NT2/D1 (cell line): ENCODE measurements at regions not wholly inside any gene's neighbourhood (a gene's known extent, or its start where the extent isn't known, plus 50 kb on each side); places are given as distances from the start of the nearest gene placed in this dataset.

Source experiments
- SUZ12 ChIP-seq: IDR thresholded peaks from 2 replicates; pipeline ENCODE4 v1.6.1; 2011; ENCODE audit not compliant: insufficient read length, insufficient read depth; ENCODE audit errors: extremely low read depth
- ZNF274 ChIP-seq: IDR thresholded peaks from 2 replicates; pipeline ENCODE4 v1.6.1; 2011; ENCODE audit warnings: mild to moderate bottlenecking, low read depth, low read length

DNA sequence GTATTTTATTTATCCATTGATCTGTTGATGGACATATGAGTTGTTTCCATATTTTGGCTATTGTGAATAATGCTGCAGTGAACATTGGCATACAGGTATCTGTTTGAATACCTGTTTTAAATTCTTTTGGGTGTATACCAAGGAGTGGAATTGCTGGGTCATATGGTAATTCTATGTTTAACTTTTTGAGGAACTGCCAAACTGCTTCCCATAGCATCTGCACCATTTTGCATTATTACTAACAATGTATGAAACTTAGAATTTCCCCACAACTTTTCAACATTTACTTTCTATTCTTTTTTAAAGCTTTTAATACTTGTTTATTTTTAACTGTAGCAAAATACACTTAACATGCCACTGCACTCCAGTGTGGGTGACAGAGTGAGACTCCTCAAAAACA is 57.0 kb upstream of the MSN start:
- TF ChIP-seq ZNF274 (no peak), SUZ12 (no peak)
